OCI-LY7 (cell line): ENCODE measurements at regions not wholly inside any gene's neighbourhood (a gene's known extent, or its start where the extent isn't known, plus 50 kb on each side); places are given as distances from the start of the nearest gene placed in this dataset.
"Not testable (repeated sequence)": the region's sequence is repeated elsewhere in the genome, so short reads cannot be mapped to it uniquely, and the experiment has no call there.

Source experiments
- BruUV-seq: library from RNA; stranded (reverse); fragments of 400-500 nt; replicated peaks from 2 replicates; lab custom pipeline; 2021; lab: Mats Ljungman, UMichigan
- CTCF ChIA-PET: fragments of 300-600 bp; sonication (Branson Sonifier 250); formaldehyde crosslinking; loops from one replicate; lab custom pipeline; 2022; ENCODE audit warnings: antibody characterized with exemption; ENCODE audit not compliant: unreplicated experiment; lab: Charles Lee
- POLR2A ChIA-PET: fragments of 300-600 bp; sonication (Branson Sonifier 250); formaldehyde crosslinking; loops from one replicate; lab custom pipeline; 2022; ENCODE audit warnings: antibody characterized with exemption; lab: Charles Lee
- DNase-seq: peaks from one replicate; pipeline ENCODE4 v3.0.0-alpha.2; 2015; ENCODE audit warnings: low spot score
- H2AFZ ChIP-seq: fragments of 200-600 bp; sonication (generic), shearing (Covaris generic); 2 replicates; pipeline ENCODE4 v1.6.1; 2014; ENCODE audit warnings: mild to moderate bottlenecking, antibody characterized with exemption, low read length, moderate library complexity
- H3K27ac ChIP-seq: fragments of 200-600 bp; sonication (generic); 2 replicates; pipeline ENCODE4 v1.5.1; 2014; ENCODE audit warnings: mixed run types, low read depth, mild to moderate bottlenecking, moderate library complexity, low read length, inconsistent platforms; ENCODE audit not compliant: poor library complexity, severe bottlenecking
- H3K36me3 ChIP-seq: fragments of 200-600 bp; sonication (generic); 2 replicates; pipeline ENCODE4 v1.6.1; 2014; ENCODE audit warnings: mild to moderate bottlenecking, antibody characterized with exemption, low read length, moderate library complexity, mixed read lengths; ENCODE audit not compliant: insufficient read depth
- H3K4me1 ChIP-seq: fragments of 200-600 bp; sonication (generic); 2 replicates; pipeline ENCODE4 v1.5.1; 2014; ENCODE audit warnings: mild to moderate bottlenecking, low read length; ENCODE audit not compliant: insufficient read depth, poor library complexity, severe bottlenecking
- H3K4me2 ChIP-seq: fragments of 200-600 bp; sonication (generic); 2 replicates; pipeline ENCODE4 v1.6.1; 2014; ENCODE audit warnings: mild to moderate bottlenecking, low read length
- H3K4me3 ChIP-seq: fragments of 200-600 bp; sonication (generic); 2 replicates; pipeline ENCODE4 v1.5.1; 2014; ENCODE audit warnings: mild to moderate bottlenecking, low read depth, low read length; ENCODE audit not compliant: poor library complexity, severe bottlenecking
- H3K79me2 ChIP-seq: fragments of 200-600 bp; sonication (generic); 2 replicates; pipeline ENCODE4 v1.6.1; 2016; ENCODE audit warnings: low read depth, mild to moderate bottlenecking, low read length, moderate library complexity, mixed read lengths; ENCODE audit not compliant: insufficient read depth
- H3K9me2 ChIP-seq: fragments of 200-600 bp; sonication (generic); 2 replicates; pipeline ENCODE4 v1.6.1; 2016; ENCODE audit warnings: mild to moderate bottlenecking, low read length, mixed read lengths; ENCODE audit not compliant: insufficient read depth
- H3K9me3 ChIP-seq: fragments of 200-600 bp; sonication (generic); 2 replicates; pipeline ENCODE4 v1.6.1; 2014; ENCODE audit warnings: mild to moderate bottlenecking, mixed run types, low read length, mixed read lengths
- H4K20me1 ChIP-seq: fragments of 200-600 bp; sonication (generic); 2 replicates; pipeline ENCODE4 v1.6.1; 2014; ENCODE audit warnings: mild to moderate bottlenecking, antibody characterized with exemption, low read length, moderate library complexity, mixed read lengths; ENCODE audit not compliant: insufficient read depth
- CTCF ChIP-seq: fragments of 200-600 bp; sonication (generic); conservative IDR thresholded peaks from 2 replicates; pipeline ENCODE4 v1.5.1; 2014; ENCODE audit warnings: mild to moderate bottlenecking, antibody characterized with exemption, low read length, moderate library complexity, mixed read lengths
- EZH2phosphoT487 ChIP-seq: fragments of 200-600 bp; sonication (generic); IDR thresholded peaks from 2 replicates; pipeline ENCODE4 v1.6.1; 2018; ENCODE audit warnings: low read depth, borderline replicate concordance, mild to moderate bottlenecking, mixed run types, antibody characterized with exemption, low read length, moderate library complexity, mixed read lengths
- intact Hi-C: fragments of 100-400 bp; cut with micrococcal nuclease; formaldehyde crosslinking; loops from one replicate; pipeline ENCODE4 v1.10.0; 2022; ENCODE audit not compliant: unreplicated experiment

- H3K9me2 ChIP-seq: no peaks in the 10 kb centered on the region
- H3K4me3 ChIP-seq: no peak overlapping the region
- no peaks in the 10 kb centered on the region for H3K36me3 ChIP-seq
- intact Hi-C loops: no loop called here
- no peaks in the 10 kb centered on the region for H4K20me1 ChIP-seq
- BruUV-seq: no TSS peak
- H2AFZ ChIP-seq: no peak overlapping the region
- TF ChIP-seq CTCF (no peak), EZH2phosphoT487 (no peak)
- no peaks in the 10 kb centered on the region for H3K4me1 ChIP-seq
- no peaks in the 10 kb centered on the region for H3K79me2 ChIP-seq
- no peak for DNase-seq
- H3K27ac ChIP-seq: no peak overlapping the region
- POLR2A ChIA-PET: no interaction called here
- H3K9me3 ChIP-seq: no peaks in the 10 kb centered on the region
- no peak overlapping the region for H3K4me2 ChIP-seq
- CTCF ChIA-PET: no interaction called here
These were observed 109.0 kb downstream of the CGGBP1 start for GRCh38 chr3:87949879-87950208.

GRCh38 chr3:87949189-87949878 is 109.5 kb downstream of the CGGBP1 start:
- Histone ChIP-seq H3K79me2 (no peaks in the 10 kb centered on the region), H3K4me3 (no peak overlapping the region), H3K9me3 (no peaks in the 10 kb centered on the region), H3K4me2 (no peak overlapping the region), H4K20me1 (no peaks in the 10 kb centered on the region), H3K9me2 (no peaks in the 10 kb centered on the region), H3K4me1 (no peaks in the 10 kb centered on the region), H2AFZ (no peak overlapping the region), H3K27ac (no peak overlapping the region), H3K36me3 (no peaks in the 10 kb centered on the region)
- TF ChIP-seq CTCF (no peak), EZH2phosphoT487 (no peak)
- CTCF ChIA-PET: no interaction called here
- intact Hi-C loops: no loop called here
- no TSS peak for BruUV-seq
- POLR2A ChIA-PET: no interaction called here
- DNase-seq: no peak

- H3K36me3 ChIP-seq, H3K4me2 ChIP-seq, intact Hi-C loops, H3K9me2 ChIP-seq, H3K79me2 ChIP-seq, H3K4me3 ChIP-seq, H3K9me3 ChIP-seq, POLR2A ChIA-PET, DNase-seq, CTCF ChIA-PET, H3K27ac ChIP-seq, H3K4me1 ChIP-seq, H2AFZ ChIP-seq, H4K20me1 ChIP-seq, BruUV-seq: not testable (repeated sequence)
These were observed 112.8 kb downstream of the CGGBP1 start for GRCh38 chr3:87946007-87946406.

GRCh38 chr3:87942256-87942655 is 116.5 kb downstream of the CGGBP1 start:
- DNase-seq, H3K4me3 ChIP-seq, H3K9me3 ChIP-seq, H3K4me2 ChIP-seq, H4K20me1 ChIP-seq, POLR2A ChIA-PET, H3K4me1 ChIP-seq, H3K27ac ChIP-seq, H3K9me2 ChIP-seq, H2AFZ ChIP-seq, CTCF ChIA-PET, BruUV-seq, H3K79me2 ChIP-seq, intact Hi-C loops, H3K36me3 ChIP-seq: not testable (repeated sequence)
